GM12892 (cell line): ENCODE measurements at regions not wholly inside any gene's neighbourhood (a gene's known extent, or its start where the extent isn't known, plus 50 kb on each side); places are given as distances from the start of the nearest gene placed in this dataset.

Experiments
- POLR2A ChIP-seq: IDR thresholded peaks from 2 replicates; pipeline ENCODE4 v1.6.1; 2011; ENCODE audit warnings: low read depth, low read length, control low read depth
- POLR2AphosphoS5 ChIP-seq: IDR thresholded peaks from 2 replicates; pipeline ENCODE4 v1.6.1; 2011; ENCODE audit warnings: low read depth, low read length, control low read depth

- TF ChIP-seq POLR2AphosphoS5 (no peak), POLR2A (no peak)
Measured at GRCh38 chr10:78745441-78745840, 323.3 kb upstream of the ZMIZ1 start.
